ENCODE measurements at regions not wholly inside any gene's neighbourhood (a gene's known extent, or its start where the extent isn't known, plus 50 kb on each side); places are given as distances from the start of the nearest gene placed in this dataset.

DNA sequence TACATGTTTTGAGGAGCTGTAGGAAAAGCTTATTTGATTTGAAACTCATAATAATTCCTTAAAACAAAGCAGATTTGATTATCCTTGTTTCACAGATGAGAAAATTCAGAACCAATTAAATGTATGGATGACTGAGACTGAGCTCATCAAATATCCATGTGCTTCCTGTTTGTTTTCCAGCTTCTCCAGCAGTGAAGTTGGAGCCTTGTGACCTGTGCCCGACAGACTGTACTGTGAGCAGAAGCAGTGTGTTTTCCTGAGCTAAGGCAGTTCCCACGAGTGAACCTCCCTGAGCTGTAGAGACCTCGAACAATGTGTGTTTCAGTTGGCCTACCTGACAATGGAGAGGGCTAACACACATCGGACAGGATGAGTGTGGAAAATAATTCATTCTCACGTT is 599.5 kb upstream of the NRSN1 start:
- TF ChIP-seq STAT6 (CRISPR knock-in tag; conservative IDR thresholded peaks at IDR 0.05; ENCODE audit: low read depth) (no peak), CTCF (IDR thresholded peaks at IDR 0.05) (no peak), CREB1 (CRISPR knock-in tag; IDR thresholded peaks at IDR 0.05) (no peak), JUN (CRISPR knock-in tag; IDR thresholded peaks at IDR 0.05) (no peak), HMGXB4 (CRISPR knock-in tag; IDR thresholded peaks at IDR 0.05) (no peak), PRDM15 (CRISPR knock-in tag; IDR thresholded peaks at IDR 0.05) (no peak), USF2 (CRISPR knock-in tag; IDR thresholded peaks at IDR 0.05) (no peak)
- TF ChIP-seq, protein P1, sequence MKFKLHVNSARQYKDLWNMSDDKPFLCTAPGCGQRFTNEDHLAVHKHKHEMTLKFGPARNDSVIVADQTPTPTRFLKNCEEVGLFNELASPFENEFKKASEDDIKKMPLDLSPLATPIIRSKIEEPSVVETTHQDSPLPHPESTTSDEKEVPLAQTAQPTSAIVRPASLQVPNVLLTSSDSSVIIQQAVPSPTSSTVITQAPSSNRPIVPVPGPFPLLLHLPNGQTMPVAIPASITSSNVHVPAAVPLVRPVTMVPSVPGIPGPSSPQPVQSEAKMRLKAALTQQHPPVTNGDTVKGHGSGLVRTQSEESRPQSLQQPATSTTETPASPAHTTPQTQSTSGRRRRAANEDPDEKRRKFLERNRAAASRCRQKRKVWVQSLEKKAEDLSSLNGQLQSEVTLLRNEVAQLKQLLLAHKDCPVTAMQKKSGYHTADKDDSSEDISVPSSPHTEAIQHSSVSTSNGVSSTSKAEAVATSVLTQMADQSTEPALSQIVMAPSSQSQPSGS (CRISPR knock-in tag; IDR thresholded peaks at IDR 0.05; ENCODE audit: borderline replicate concordance, low read depth): no peak
